NCI-H2196 treated with DMSO at 0.1 percent for 48 hours (cell line): ENCODE measurements at regions not wholly inside any gene's neighbourhood (a gene's known extent, or its start where the extent isn't known, plus 50 kb on each side); places are given as distances from the start of the nearest gene placed in this dataset.
A peak's percentile ranks its signal among the peaks of the same experiment; 100 is the strongest.

Experiments
- DNase-seq: peaks from one replicate; lab custom pipeline; 2025; ENCODE audit not compliant: unreplicated experiment; lab: John Stamatoyannopoulos, UW

GRCh38 chr12:91863702-91864101 is 281.9 kb downstream of the BTG1 start:
- no peak for DNase-seq

DNA sequence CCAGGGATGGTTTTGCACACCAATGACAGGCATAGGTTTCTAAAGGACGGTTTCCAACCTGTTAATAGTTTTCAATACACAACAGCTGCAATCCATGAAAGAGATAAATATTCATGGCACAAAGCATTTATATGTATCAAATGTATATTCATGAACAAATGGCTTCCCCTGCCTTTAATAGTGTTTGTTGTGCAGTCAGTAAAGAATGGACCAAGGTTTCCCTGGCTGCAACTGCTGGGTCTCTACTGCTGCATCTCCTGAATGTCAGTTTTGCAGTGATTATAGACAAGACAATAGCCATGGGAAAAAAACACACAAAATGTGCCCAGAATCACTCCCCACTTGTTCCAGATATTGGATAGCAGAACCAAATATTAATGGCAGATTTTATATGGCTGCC is 284.1 kb downstream of the BTG1 start:
- no peak for DNase-seq

- DNase-seq: no peak
Measured at GRCh38 chr12:91859347-91859746, 286.3 kb downstream of the BTG1 start.

DNA sequence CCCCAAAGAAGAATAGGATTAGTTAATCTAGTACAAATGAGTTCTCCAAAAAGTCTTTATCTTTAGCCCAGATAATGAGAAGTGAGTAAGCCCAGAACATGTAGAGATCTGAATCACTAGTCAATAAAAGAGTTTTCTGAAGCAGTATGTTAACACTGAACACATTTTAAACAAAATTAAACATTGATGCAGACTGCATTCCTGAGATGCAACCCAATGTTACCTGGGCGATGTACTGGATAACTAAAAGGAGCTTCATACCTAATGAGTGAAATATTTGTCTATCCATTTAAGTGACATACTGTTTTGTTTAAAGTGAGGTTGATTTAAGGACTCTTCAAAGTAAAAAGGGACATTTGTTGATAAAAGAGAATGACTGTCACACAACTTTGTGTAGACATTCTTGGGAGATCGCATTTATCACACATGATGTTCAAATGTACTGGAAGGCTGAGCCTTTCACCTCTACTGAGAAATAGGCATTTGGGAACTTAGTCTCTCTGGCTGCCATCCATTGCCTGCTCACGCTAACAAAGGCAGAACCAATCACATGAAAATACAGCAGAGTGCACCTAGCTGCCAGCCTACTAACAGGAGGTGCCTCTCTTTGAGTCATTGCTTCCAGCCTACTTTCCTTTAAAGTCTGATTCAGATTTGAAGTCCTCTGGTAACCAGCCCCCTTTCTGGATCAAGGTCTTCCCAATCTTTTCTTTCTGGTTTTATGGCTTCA is 287.7 kb downstream of the BTG1 start:
- no peak for DNase-seq

- DNase-seq: no peak
Measured at GRCh38 chr12:91854725-91855124, 290.9 kb downstream of the BTG1 start.

GRCh38 chr12:91853350-91854127 is 292.1 kb downstream of the BTG1 start:
- DNase-seq: no peak

- no peak for DNase-seq
Measured at GRCh38 chr12:91852634-91853033, 293.0 kb downstream of the BTG1 start.

DNA sequence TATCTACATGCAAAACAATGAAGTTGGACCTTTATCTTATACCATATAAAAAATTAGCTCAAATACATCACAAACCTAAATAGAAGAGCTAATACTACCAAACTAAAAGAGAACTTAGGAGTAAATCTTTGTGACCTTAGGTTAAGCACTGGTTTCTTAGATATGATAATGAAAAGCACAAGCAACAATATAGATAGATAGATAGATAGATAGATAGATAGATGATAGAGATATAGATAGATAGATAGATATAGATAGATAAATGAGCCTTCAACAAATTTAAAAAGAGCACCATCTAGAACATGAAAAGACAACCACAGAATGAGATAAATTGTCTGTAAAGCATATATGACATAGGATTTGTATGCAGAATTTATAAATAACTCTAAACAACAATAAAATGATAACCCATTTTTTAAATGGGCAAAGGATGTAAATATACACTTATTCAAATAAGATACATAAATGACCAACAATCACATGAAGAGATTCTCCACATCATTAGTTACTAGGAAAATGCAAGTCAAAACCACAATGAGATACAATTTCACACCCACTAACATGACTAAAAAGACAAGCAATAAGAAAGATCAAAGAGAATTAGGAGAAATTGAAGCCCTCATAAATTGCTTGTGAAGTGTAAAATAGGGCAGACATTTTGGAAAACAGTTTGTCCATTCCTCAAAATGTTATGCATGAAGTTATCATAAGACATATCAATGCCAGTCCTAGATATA is 293.7 kb downstream of the BTG1 start:
- no peak for DNase-seq

GRCh38 chr12:91846466-91847055 is 299.1 kb downstream of the BTG1 start:
- DNase-seq: no peak

DNA sequence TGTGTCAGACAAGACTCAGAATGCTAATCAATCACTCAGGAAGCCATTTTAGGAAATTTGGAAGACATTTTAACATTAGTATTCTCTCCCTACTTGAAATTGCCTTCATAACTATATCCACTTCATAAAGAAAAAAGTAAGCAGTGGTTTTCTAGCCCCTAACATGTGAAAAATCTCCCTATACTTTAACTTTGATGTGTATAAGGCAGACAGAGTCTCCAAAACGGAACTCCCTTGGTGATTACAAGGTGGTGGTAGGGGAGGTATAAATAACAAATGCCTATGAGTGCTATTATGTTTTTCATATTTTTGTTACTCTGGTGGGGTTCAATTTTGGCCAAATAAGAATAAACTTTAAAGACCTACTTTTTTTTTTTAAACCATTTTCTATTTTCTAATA is 300.3 kb downstream of the BTG1 start:
- no peak for DNase-seq

DNA sequence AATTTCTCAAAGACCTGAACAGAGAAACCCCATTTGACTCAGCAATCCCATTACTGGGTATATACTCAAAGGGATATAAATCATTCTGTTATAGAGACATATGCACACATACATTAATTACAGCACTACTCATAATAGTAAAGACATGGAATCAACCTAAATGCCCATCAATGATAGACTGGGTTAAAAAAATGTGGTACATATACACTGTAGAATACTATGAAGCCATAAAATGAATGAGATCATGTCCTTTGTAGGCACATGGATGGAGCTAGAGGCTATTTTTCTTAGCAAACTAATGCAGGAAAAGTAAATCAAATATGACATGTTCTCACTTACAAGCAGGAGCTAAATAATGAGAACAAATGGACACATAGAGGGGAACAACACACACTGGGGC is 303.8 kb downstream of the BTG1 start:
- DNase-seq: no peak

GRCh38 chr12:91836696-91837095 is 308.9 kb downstream of the BTG1 start:
- no peak for DNase-seq

GRCh38 chr12:91836264-91836663 is 309.4 kb downstream of the BTG1 start:
- DNase-seq: no peak

DNA sequence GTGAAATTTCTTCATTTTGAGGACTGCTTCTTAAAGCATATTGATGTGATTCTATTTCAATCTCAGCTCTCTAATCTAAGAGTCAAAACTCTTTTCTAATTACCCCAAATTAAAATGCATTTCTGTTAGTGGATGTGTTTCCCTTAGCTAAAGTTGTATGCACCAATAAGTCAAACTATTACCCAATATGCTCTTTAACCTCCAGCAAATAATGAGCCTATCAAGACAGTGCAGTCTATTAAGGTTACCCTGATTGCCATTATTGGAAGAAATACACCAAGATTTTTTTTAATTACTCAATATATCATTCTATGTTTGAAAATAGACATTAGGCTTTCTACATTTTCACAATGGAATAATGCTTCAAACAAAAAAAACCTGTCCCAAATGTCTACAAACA is 310.0 kb downstream of the BTG1 start:
- DNase-seq: no peak

GRCh38 chr12:91833780-91834359 is 311.8 kb downstream of the BTG1 start:
- DNase-seq: no peak

- no peak for DNase-seq
Measured at GRCh38 chr12:91825999-91826398, 319.6 kb downstream of the BTG1 start.

DNA sequence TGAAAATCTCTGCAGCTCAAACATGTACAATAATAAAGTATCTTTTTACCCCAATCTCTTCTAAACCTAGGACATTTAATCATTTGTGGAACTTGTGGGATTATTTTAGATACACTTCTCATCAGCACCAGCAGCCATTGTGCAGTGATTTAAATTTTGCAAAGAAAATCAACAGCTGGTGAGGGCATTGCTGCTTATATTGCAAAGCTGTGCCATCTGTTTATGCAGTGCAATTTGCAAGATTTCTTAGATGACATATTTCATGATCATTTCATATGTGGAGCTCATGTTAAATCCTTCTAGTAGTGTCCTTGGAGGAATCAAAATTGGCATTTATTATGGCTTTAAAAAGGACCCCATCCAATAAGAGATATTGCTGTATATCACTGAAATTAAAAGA is 320.7 kb downstream of the BTG1 start:
- no peak for DNase-seq

DNA sequence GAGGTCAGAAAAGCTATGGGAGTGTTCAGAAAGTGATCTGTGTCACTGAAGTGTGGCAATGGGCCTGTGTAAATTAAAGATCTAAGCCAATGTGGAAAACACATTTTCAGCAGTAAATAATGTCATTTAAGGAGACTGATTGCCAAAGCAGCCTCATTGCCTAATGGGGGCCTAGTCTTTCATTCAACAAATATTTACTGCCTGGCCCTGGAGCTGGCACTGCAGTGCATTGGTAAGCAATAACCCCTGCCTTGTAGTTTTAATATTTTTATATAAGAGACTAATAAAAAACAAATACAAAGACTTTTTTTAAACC is 326.6 kb downstream of the BTG1 start:
- DNase-seq: no peak

- DNase-seq: no peak
Measured at GRCh38 chr12:91818227-91819131, 327.2 kb downstream of the BTG1 start.

DNA sequence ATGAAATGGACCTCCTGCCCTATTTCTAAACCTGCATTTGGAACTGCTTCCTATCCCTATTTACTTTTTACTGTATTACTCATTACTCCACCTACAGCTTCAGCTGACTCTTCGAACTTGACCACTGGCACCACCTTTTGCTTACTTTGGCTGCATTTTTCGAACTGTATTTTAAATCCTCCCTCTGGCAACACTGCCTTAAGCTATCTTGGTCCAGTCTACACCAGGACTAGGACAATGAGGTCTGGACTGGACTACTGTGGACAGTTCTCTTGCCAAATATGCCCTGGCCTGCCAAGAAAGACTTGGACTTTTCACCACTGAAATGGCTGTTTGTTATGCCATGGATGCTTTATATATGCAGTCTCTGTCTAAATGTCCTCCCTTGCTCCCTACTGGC is 328.1 kb downstream of the BTG1 start:
- DNase-seq: peak; percentile 18
